Astrocyte of the cerebellum (primary cell): ENCODE measurements at regions not wholly inside any gene's neighbourhood (a gene's known extent, or its start where the extent isn't known, plus 50 kb on each side); places are given as distances from the start of the nearest gene placed in this dataset.
"Not testable (repeated sequence)": the region's sequence is repeated elsewhere in the genome, so short reads cannot be mapped to it uniquely, and the experiment has no call there.

ENCODE experiments used
- DNase-seq: peaks from one replicate; pipeline ENCODE4 v3.0.0-alpha.2; 2011; ENCODE audit warnings: low read depth
- H3K4me3 ChIP-seq: 2 replicates; pipeline ENCODE4 v1.5.1; 2011; ENCODE audit warnings: mild to moderate bottlenecking, low read depth, low read length, moderate library complexity
- CTCF ChIP-seq: IDR thresholded peaks from 2 replicates; pipeline ENCODE4 v1.5.1; 2012; ENCODE audit warnings: low read length, low read depth, moderate library complexity, mild to moderate bottlenecking; ENCODE audit errors: missing control alignments
- in situ Hi-C: cut with HindIII; loops from 2 replicates; pipeline ENCODE4 v1.10.0; 2017; ENCODE audit warnings: low sequenced_read_pairs

GRCh38 chr7:65453341-65454030, 79.8 kb downstream of the ZNF92 start:
- in situ Hi-C loops = no loop called here
- H3K4me3 ChIP-seq = no peak overlapping the region
- DNase-seq = no peak
- no peak for TF ChIP-seq CTCF

- no peak for DNase-seq
- no peak for TF ChIP-seq CTCF
- H3K4me3 ChIP-seq = no peak overlapping the region
- in situ Hi-C loops = no loop called here
These were observed 80.8 kb downstream of the ZNF92 start for GRCh38 chr7:65454469-65454868.

GRCh38 chr7:65455050-65455449, 81.4 kb downstream of the ZNF92 start:
- in situ Hi-C loops, H3K4me3 ChIP-seq, DNase-seq: not testable (repeated sequence)

GRCh38 chr7:65457705-65458104, 84.0 kb downstream of the ZNF92 start:
- H3K4me3 ChIP-seq = no peak overlapping the region
- in situ Hi-C loops = no loop called here
- no peak for DNase-seq
- no peak for TF ChIP-seq CTCF

GRCh38 chr7:65459438-65459837, 85.8 kb downstream of the ZNF92 start:
- in situ Hi-C loops = no loop called here
- no peak overlapping the region for H3K4me3 ChIP-seq
- no peak for TF ChIP-seq CTCF
- no peak for DNase-seq

GRCh38 chr7:65462148-65462716, 88.6 kb downstream of the ZNF92 start:
- TF ChIP-seq CTCF = no peak
- H3K4me3 ChIP-seq = no peak overlapping the region
- in situ Hi-C loops = no loop called here
- no peak for DNase-seq

GRCh38 chr7:65463184-65463583, 89.5 kb downstream of the ZNF92 start:
- TF ChIP-seq CTCF = no peak
- DNase-seq = no peak
- in situ Hi-C loops = no loop called here
- no peak overlapping the region for H3K4me3 ChIP-seq

GRCh38 chr7:65469919-65470558, 96.4 kb downstream of the ZNF92 start:
- in situ Hi-C loops, H3K4me3 ChIP-seq, DNase-seq: not testable (repeated sequence)
